GM12878 (cell line): ENCODE measurements at regions not wholly inside any gene's neighbourhood (a gene's known extent, or its start where the extent isn't known, plus 50 kb on each side); places are given as distances from the start of the nearest gene placed in this dataset.
A peak's percentile ranks its signal among the peaks of the same experiment; 100 is the strongest.

Experiments
- BMI1 ChIP-seq: fragments of 450-650 bp; IDR thresholded peaks from 2 replicates; pipeline ENCODE4 v1.6.1; 2016; ENCODE audit warnings: mild to moderate bottlenecking, moderate library complexity, borderline replicate concordance
- CBFB ChIP-seq: IDR thresholded peaks from 2 replicates; pipeline ENCODE4 v1.6.1; 2016; ENCODE audit warnings: antibody characterized with exemption, low read depth
- CBX5 ChIP-seq: sonication (generic); IDR thresholded peaks from 2 replicates; pipeline ENCODE4 v1.6.1; 2016; ENCODE audit warnings: low read depth, moderate library complexity, mild to moderate bottlenecking, inconsistent platforms
- CEBPB ChIP-seq, 2 experiments: fragments of 150-350 bp in 1 of 2; IDR thresholded peaks; 2 replicates each; pipeline ENCODE4 v1.6.1; 2012 to 2014; ENCODE audit warnings: low read depth in 2 of 2, low read length in 2 of 2, borderline replicate concordance in 1 of 2, inconsistent platforms in 1 of 2
- CHD2 ChIP-seq: IDR thresholded peaks from 2 replicates; pipeline ENCODE4 v1.6.1; 2011; ENCODE audit warnings: low read depth, low read length, improper control_type of control experiment, borderline replicate concordance
- CHD4 ChIP-seq: fragments of 200-600 bp; sonication (generic); IDR thresholded peaks from 2 replicates; pipeline ENCODE4 v1.6.1; 2016; ENCODE audit warnings: mild to moderate bottlenecking
- CREM ChIP-seq: IDR thresholded peaks from 2 replicates; pipeline ENCODE4 v1.6.1; 2014; ENCODE audit warnings: antibody characterized with exemption, low read depth
- EED ChIP-seq: sonication (generic); IDR thresholded peaks from 2 replicates; pipeline ENCODE4 v1.6.1; 2016; ENCODE audit warnings: antibody characterized with exemption, low read depth
- ELK1 ChIP-seq: IDR thresholded peaks from 2 replicates; pipeline ENCODE4 v1.6.1; 2012; ENCODE audit warnings: low read depth, low read length, improper control_type of control experiment
- EP300 ChIP-seq, 2 experiments: fragments of 150-350 bp in 1 of 2; IDR thresholded peaks; 2 replicates each; pipeline ENCODE4 v1.6.1; 2011 to 2012; ENCODE audit warnings: low read depth in 2 of 2, low read length in 2 of 2, borderline replicate concordance in 1 of 2, improper control_type of control experiment in 1 of 2, inconsistent platforms in 1 of 2; ENCODE audit not compliant: control insufficient read depth in 1 of 2
- ESRRA ChIP-seq: IDR thresholded peaks from 2 replicates; pipeline ENCODE4 v1.6.1; 2012; ENCODE audit warnings: mild to moderate bottlenecking, low read length, improper control_type of control experiment
- EZH2 ChIP-seq: IDR thresholded peaks from 2 replicates; pipeline ENCODE4 v1.6.1; 2012; ENCODE audit warnings: low read depth, mild to moderate bottlenecking, control low read depth, inconsistent platforms, low read length, borderline replicate concordance; ENCODE audit not compliant: control insufficient read depth
- FOXM1 ChIP-seq: IDR thresholded peaks from 2 replicates; pipeline ENCODE4 v1.6.1; 2012; ENCODE audit warnings: low read depth, mild to moderate bottlenecking, inconsistent platforms, low read length, moderate library complexity
- HDGF ChIP-seq: fragments of 450-650 bp; IDR thresholded peaks from 2 replicates; pipeline ENCODE4 v1.6.1; 2016; ENCODE audit warnings: antibody characterized with exemption
- IKZF2 ChIP-seq, 2 experiments: fragments of 450-650 bp; IDR thresholded peaks; 2 replicates each; pipeline ENCODE4 v1.6.1; 2017; ENCODE audit warnings: mild to moderate bottlenecking in 2 of 2, moderate library complexity in 2 of 2
- MAX ChIP-seq: IDR thresholded peaks from 2 replicates; pipeline ENCODE4 v1.6.1; 2012; ENCODE audit warnings: low read depth, low read length, improper control_type of control experiment
- NBN ChIP-seq: fragments of 450-650 bp; IDR thresholded peaks from 2 replicates; pipeline ENCODE4 v1.6.1; 2016
- NFYB ChIP-seq: IDR thresholded peaks from 2 replicates; pipeline ENCODE4 v1.6.1; 2011; ENCODE audit warnings: low read depth, mild to moderate bottlenecking, low read length, improper control_type of control experiment, moderate library complexity; ENCODE audit not compliant: insufficient read depth
- NR2F1 ChIP-seq: fragments of 450-650 bp; conservative IDR thresholded peaks from 2 replicates; pipeline ENCODE4 v1.6.1; 2017; ENCODE audit warnings: mild to moderate bottlenecking
- PML ChIP-seq: IDR thresholded peaks from 2 replicates; pipeline ENCODE4 v1.6.1; 2012; ENCODE audit warnings: low read length, inconsistent platforms
- RAD21 ChIP-seq: IDR thresholded peaks from 2 replicates; pipeline ENCODE4 v1.6.1; 2011; ENCODE audit warnings: mild to moderate bottlenecking, low read depth, low read length, moderate library complexity; ENCODE audit not compliant: insufficient read depth
- RFX5 ChIP-seq: IDR thresholded peaks from 2 replicates; pipeline ENCODE4 v1.6.1; 2011; ENCODE audit warnings: low read depth, low read length, improper control_type of control experiment
- SMARCA5 ChIP-seq: fragments of 450-650 bp; IDR thresholded peaks from 2 replicates; pipeline ENCODE4 v1.6.1; 2017; ENCODE audit warnings: mild to moderate bottlenecking
- SP1 ChIP-seq: IDR thresholded peaks from one replicate; pipeline ENCODE4 v1.6.1; 2011; ENCODE audit warnings: low read depth, low read length
- SUPT20H ChIP-seq: IDR thresholded peaks from 2 replicates; pipeline ENCODE4 v1.6.1; 2011; ENCODE audit warnings: low read depth, mild to moderate bottlenecking, low read length, moderate library complexity, borderline replicate concordance; ENCODE audit not compliant: control insufficient read depth
- TARDBP ChIP-seq: IDR thresholded peaks from 2 replicates; pipeline ENCODE4 v1.6.1; 2016; ENCODE audit warnings: borderline replicate concordance
- WRNIP1 ChIP-seq: IDR thresholded peaks from 2 replicates; pipeline ENCODE4 v1.6.1; 2011; ENCODE audit warnings: low read depth, low read length, improper control_type of control experiment, borderline replicate concordance
- YBX1 ChIP-seq: fragments of 450-650 bp; IDR thresholded peaks from 2 replicates; pipeline ENCODE4 v1.6.1; 2016; ENCODE audit warnings: antibody characterized with exemption
- YY1 ChIP-seq: IDR thresholded peaks from 2 replicates; pipeline ENCODE4 v1.6.1; 2011; ENCODE audit warnings: low read depth, mild to moderate bottlenecking, low read length
- ZBED1 ChIP-seq: IDR thresholded peaks from 2 replicates; pipeline ENCODE4 v1.6.1; 2016; ENCODE audit warnings: borderline replicate concordance
- ZNF207 ChIP-seq: fragments of 450-650 bp; IDR thresholded peaks from 2 replicates; pipeline ENCODE4 v1.6.1; 2014; ENCODE audit warnings: antibody characterized with exemption, mild to moderate bottlenecking, borderline replicate concordance
- TF ChIP-seq, protein P1 (sequence below): fragments of 450-650 bp; IDR thresholded peaks from 2 replicates; pipeline ENCODE4 v1.6.1; 2016; ENCODE audit warnings: mild to moderate bottlenecking
- TF ChIP-seq, protein P2 (sequence below): fragments of 450-650 bp; IDR thresholded peaks from 2 replicates; pipeline ENCODE4 v1.6.1; 2016; ENCODE audit warnings: mild to moderate bottlenecking

DNA sequence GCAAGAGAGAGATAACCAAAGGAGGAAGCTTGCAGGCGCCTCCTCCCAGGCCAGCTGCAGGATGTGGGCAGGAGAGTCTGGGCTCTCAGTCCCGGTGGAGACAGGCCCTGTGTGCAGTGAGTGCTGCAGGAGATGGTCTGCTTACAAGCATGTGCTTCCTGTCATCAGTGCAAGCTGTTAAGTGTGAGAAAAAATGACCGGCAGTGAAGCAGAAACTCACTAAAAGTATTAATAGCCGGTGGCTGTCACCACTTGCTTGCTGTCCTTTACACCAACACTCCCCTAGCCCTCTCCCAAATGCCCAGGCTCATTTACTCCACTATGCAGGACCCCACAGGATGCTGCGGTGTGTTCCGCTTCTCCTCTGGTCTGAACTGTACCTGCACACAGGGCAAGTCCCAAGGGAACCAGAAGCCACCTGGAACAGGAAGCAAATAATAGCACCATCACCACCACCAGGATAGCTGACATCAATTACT is 435.6 kb upstream of the HS6ST1 start (continued):
- no peak for TF ChIP-seq EZH2
- TF ChIP-seq CEBPB (IDR thresholded peaks at IDR 0.05; ENCODE audit: borderline replicate concordance in 1 of 2, low read depth in 2 of 2, low read length in 2 of 2): no peak
- no peak for TF ChIP-seq NR2F1
- 0 out of 2 replicates have a peak, but pooled peaks have one; percentile 23 for TF ChIP-seq NBN
- TF ChIP-seq BMI1: no peak
- TF ChIP-seq IKZF2 (IDR thresholded peaks at IDR 0.05): peak; percentile 29 to 51
- TF ChIP-seq CREM: no peak
- TF ChIP-seq EED: peak; percentile 57; the same call in 1 of the 2 replicates
- TF ChIP-seq ESRRA: no peak
- TF ChIP-seq CBX5: no peak
- no peak for TF ChIP-seq PML
- no peak for TF ChIP-seq CBFB
- TF ChIP-seq SP1: no peak
- TF ChIP-seq, protein P1, sequence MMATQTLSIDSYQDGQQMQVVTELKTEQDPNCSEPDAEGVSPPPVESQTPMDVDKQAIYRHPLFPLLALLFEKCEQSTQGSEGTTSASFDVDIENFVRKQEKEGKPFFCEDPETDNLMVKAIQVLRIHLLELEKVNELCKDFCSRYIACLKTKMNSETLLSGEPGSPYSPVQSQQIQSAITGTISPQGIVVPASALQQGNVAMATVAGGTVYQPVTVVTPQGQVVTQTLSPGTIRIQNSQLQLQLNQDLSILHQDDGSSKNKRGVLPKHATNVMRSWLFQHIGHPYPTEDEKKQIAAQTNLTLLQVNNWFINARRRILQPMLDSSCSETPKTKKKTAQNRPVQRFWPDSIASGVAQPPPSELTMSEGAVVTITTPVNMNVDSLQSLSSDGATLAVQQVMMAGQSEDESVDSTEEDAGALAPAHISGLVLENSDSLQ: no peak
- no peak for TF ChIP-seq ELK1
- TF ChIP-seq NFYB: no peak
- no peak for TF ChIP-seq YBX1
- TF ChIP-seq RFX5: no peak
- no peak for TF ChIP-seq SMARCA5
- TF ChIP-seq CHD2: no peak
- no peak for TF ChIP-seq CHD4
- TF ChIP-seq, protein P2, sequence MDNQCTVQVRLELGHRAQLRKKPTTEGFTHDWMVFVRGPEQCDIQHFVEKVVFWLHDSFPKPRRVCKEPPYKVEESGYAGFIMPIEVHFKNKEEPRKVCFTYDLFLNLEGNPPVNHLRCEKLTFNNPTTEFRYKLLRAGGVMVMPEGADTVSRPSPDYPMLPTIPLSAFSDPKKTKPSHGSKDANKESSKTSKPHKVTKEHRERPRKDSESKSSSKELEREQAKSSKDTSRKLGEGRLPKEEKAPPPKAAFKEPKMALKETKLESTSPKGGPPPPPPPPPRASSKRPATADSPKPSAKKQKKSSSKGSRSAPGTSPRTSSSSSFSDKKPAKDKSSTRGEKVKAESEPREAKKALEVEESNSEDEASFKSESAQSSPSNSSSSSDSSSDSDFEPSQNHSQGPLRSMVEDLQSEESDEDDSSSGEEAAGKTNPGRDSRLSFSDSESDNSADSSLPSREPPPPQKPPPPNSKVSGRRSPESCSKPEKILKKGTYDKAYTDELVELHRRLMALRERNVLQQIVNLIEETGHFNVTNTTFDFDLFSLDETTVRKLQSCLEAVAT: no peak
- no peak for TF ChIP-seq WRNIP1
- TF ChIP-seq HDGF: no peak
- TF ChIP-seq MAX: no peak
- no peak for TF ChIP-seq ZNF207
- no peak for TF ChIP-seq YY1
- no peak for TF ChIP-seq RAD21
- no peak for TF ChIP-seq EP300 (IDR thresholded peaks at IDR 0.05; ENCODE audit: borderline replicate concordance in 1 of 2, control insufficient read depth in 1 of 2, low read depth in 2 of 2, low read length in 2 of 2)
- no peak for TF ChIP-seq TARDBP
- TF ChIP-seq FOXM1: no peak
- TF ChIP-seq ZBED1: no peak
- no peak for TF ChIP-seq SUPT20H
